ENCODE measurements at regions not wholly inside any gene's neighbourhood (a gene's known extent, or its start where the extent isn't known, plus 50 kb on each side); places are given as distances from the start of the nearest gene placed in this dataset.

GRCh38 chr2:805664-806063, 128.5 kb upstream of the TMEM18 start:
- TF ChIP-seq CTCF (CRISPR knock-in tag; IDR thresholded peaks at IDR 0.05): no peak
- no peak for TF ChIP-seq FOXK1 (CRISPR knock-in tag; IDR thresholded peaks at IDR 0.05; ENCODE audit: borderline replicate concordance, low read depth)
- TF ChIP-seq SMAD3 (CRISPR knock-in tag; IDR thresholded peaks at IDR 0.05): no peak
- no peak for TF ChIP-seq ZBTB33 (CRISPR knock-in tag; IDR thresholded peaks at IDR 0.05)
- TF ChIP-seq ZNF513 (CRISPR knock-in tag; conservative IDR thresholded peaks at IDR 0.05): no peak
- TF ChIP-seq IKZF5 (CRISPR knock-in tag; IDR thresholded peaks at IDR 0.05): no peak
